H9 (cell line): ENCODE measurements at regions not wholly inside any gene's neighbourhood (a gene's known extent, or its start where the extent isn't known, plus 50 kb on each side); places are given as distances from the start of the nearest gene placed in this dataset.

Experiments
- DNase-seq: peaks from one replicate; pipeline ENCODE4 v3.0.0-alpha.2; 2017
- H2AFZ ChIP-seq: one replicate; pipeline ENCODE4 v1.6.1; 2013; ENCODE audit warnings: mild to moderate bottlenecking, low read length, control low read depth, moderate library complexity
- H2AK5ac ChIP-seq: 2 replicates; pipeline ENCODE4 v1.6.1; 2013; ENCODE audit warnings: low read length, control low read depth, mixed read lengths; ENCODE audit not compliant: insufficient read length
- H2BK120ac ChIP-seq: one replicate; pipeline ENCODE4 v1.6.1; 2013; ENCODE audit warnings: low read depth, mild to moderate bottlenecking, low read length, control low read depth, inconsistent platforms; ENCODE audit not compliant: poor library complexity, severe bottlenecking
- H2BK12ac ChIP-seq: 2 replicates; pipeline ENCODE4 v1.6.1; 2013; ENCODE audit warnings: low read length, control low read depth, mixed read lengths, low read depth; ENCODE audit not compliant: insufficient read length
- H2BK15ac ChIP-seq: 2 replicates; pipeline ENCODE4 v1.6.1; 2013; ENCODE audit warnings: low read depth, low read length, control low read depth
- H2BK20ac ChIP-seq: one replicate; pipeline ENCODE4 v1.6.1; 2013; ENCODE audit warnings: low read depth, mild to moderate bottlenecking, low read length, control low read depth, inconsistent platforms; ENCODE audit not compliant: poor library complexity, severe bottlenecking
- H2BK5ac ChIP-seq: 2 replicates; pipeline ENCODE4 v1.6.1; 2013; ENCODE audit warnings: low read length, control low read depth, mixed read lengths; ENCODE audit not compliant: insufficient read length
- H3K14ac ChIP-seq: 2 replicates; pipeline ENCODE4 v1.6.1; 2013; ENCODE audit warnings: low read length, control low read depth; ENCODE audit not compliant: insufficient read depth
- H3K18ac ChIP-seq: 2 replicates; pipeline ENCODE4 v1.6.1; 2013; ENCODE audit warnings: low read depth, mild to moderate bottlenecking, mixed read lengths, low read length, control low read depth; ENCODE audit not compliant: insufficient read length
- H3K23ac ChIP-seq: 2 replicates; pipeline ENCODE4 v1.6.1; 2013; ENCODE audit warnings: low read length, control low read depth, mixed read lengths, low read depth; ENCODE audit not compliant: insufficient read length
- H3K23me2 ChIP-seq: 2 replicates; pipeline ENCODE4 v1.6.1; 2013; ENCODE audit warnings: low read depth, mild to moderate bottlenecking, mixed read lengths, low read length, control low read depth; ENCODE audit not compliant: insufficient read length, poor library complexity, severe bottlenecking
- H3K27ac ChIP-seq: 2 replicates; pipeline ENCODE4 v1.5.1; 2013; ENCODE audit warnings: low read length, control low read depth, mixed read lengths, low read depth; ENCODE audit not compliant: insufficient read length
- H3K27me3 ChIP-seq: 2 replicates; pipeline ENCODE4 v1.6.1; 2013; ENCODE audit warnings: low read length, control low read depth, inconsistent platforms; ENCODE audit not compliant: insufficient read depth
- H3K4ac ChIP-seq: 2 replicates; pipeline ENCODE4 v1.6.1; 2013; ENCODE audit warnings: low read depth, mild to moderate bottlenecking, control low read depth, inconsistent platforms, low read length, moderate library complexity
- H3K4me1 ChIP-seq: 2 replicates; pipeline ENCODE4 v1.6.1; 2013; ENCODE audit warnings: low read length, control low read depth, inconsistent platforms; ENCODE audit not compliant: insufficient read depth
- H3K4me2 ChIP-seq: 2 replicates; pipeline ENCODE4 v1.6.1; 2013; ENCODE audit warnings: low read length, control low read depth, mixed read lengths; ENCODE audit not compliant: insufficient read length, insufficient read depth
- H3K56ac ChIP-seq: 2 replicates; pipeline ENCODE4 v1.6.1; 2013; ENCODE audit warnings: low read depth, mild to moderate bottlenecking, mixed read lengths, low read length, control low read depth; ENCODE audit not compliant: insufficient read length
- H3K79me1 ChIP-seq: 2 replicates; pipeline ENCODE4 v1.6.1; 2013; ENCODE audit warnings: low read depth, mild to moderate bottlenecking, moderate library complexity, low read length, control low read depth, inconsistent platforms; ENCODE audit not compliant: insufficient read depth, poor library complexity, severe bottlenecking
- H3K79me2 ChIP-seq: 2 replicates; pipeline ENCODE4 v1.6.1; 2013; ENCODE audit warnings: low read length, control low read depth, inconsistent platforms; ENCODE audit not compliant: insufficient read depth
- H3K9ac ChIP-seq: 2 replicates; pipeline ENCODE4 v1.6.1; 2013; ENCODE audit warnings: low read length, control low read depth, mixed read lengths; ENCODE audit not compliant: insufficient read length; ENCODE audit errors: extremely low read depth
- H3K9me3 ChIP-seq: one replicate; pipeline ENCODE4 v1.6.1; 2013; ENCODE audit warnings: low read depth, low read length, inconsistent platforms; ENCODE audit not compliant: control insufficient read depth
- H3T11ph ChIP-seq: one replicate; pipeline ENCODE4 v1.6.1; 2013; ENCODE audit warnings: mild to moderate bottlenecking, low read length, control low read depth, inconsistent platforms
- H4K20me1 ChIP-seq: one replicate; pipeline ENCODE4 v1.6.1; 2013; ENCODE audit not compliant: control insufficient read depth, insufficient read length, insufficient read depth
- H4K5ac ChIP-seq: 2 replicates; pipeline ENCODE4 v1.6.1; 2013; ENCODE audit warnings: low read depth, mild to moderate bottlenecking, mixed read lengths, low read length, control low read depth; ENCODE audit not compliant: insufficient read length
- H4K8ac ChIP-seq: replicated peaks from 2 replicates; pipeline ENCODE4 v1.6.1; 2013; ENCODE audit warnings: low read length, control low read depth, mixed read lengths, low read depth; ENCODE audit not compliant: insufficient read length
- H4K91ac ChIP-seq: 2 replicates; pipeline ENCODE4 v1.6.1; 2013; ENCODE audit warnings: low read depth, mild to moderate bottlenecking, moderate library complexity, mixed read lengths, low read length, control low read depth; ENCODE audit not compliant: insufficient read length
- H3K27ac Mint-ChIP-seq, 3 experiments: 2 replicates in 2 of 3; 3 replicates in 1 of 3; pipeline ENCODE4 v1.8.0; 2020 to 2021; ENCODE audit warnings: mixed read lengths in 3 of 3, mild to moderate bottlenecking in 1 of 3, moderate library complexity in 1 of 3
- H3K27me3 Mint-ChIP-seq: 2 replicates; pipeline ENCODE4 v1.8.0; 2021; ENCODE audit warnings: low read depth, mild to moderate bottlenecking, moderate library complexity, mixed read lengths
- H3K36me3 Mint-ChIP-seq, 3 experiments: 2 replicates in 2 of 3; 3 replicates in 1 of 3; pipeline ENCODE4 v1.8.0; 2020 to 2021; ENCODE audit warnings: low read depth in 3 of 3, mixed read lengths in 3 of 3; ENCODE audit not compliant: insufficient read depth in 1 of 3
- H3K4me1 Mint-ChIP-seq, 2 experiments: 2 replicates each; pipeline ENCODE4 v1.8.0; 2020; ENCODE audit warnings: mixed read lengths in 2 of 2
- H3K4me3 Mint-ChIP-seq, 2 experiments: 2 replicates in 1 of 2; 3 replicates in 1 of 2; pipeline ENCODE4 v1.8.0; 2020 to 2021; ENCODE audit warnings: mild to moderate bottlenecking in 2 of 2, mixed read lengths in 2 of 2, moderate library complexity in 1 of 2
- H3K9me3 Mint-ChIP-seq, 2 experiments: 2 replicates in 1 of 2; 3 replicates in 1 of 2; pipeline ENCODE4 v1.8.0; 2020; ENCODE audit warnings: mild to moderate bottlenecking in 2 of 2, mixed read lengths in 2 of 2, moderate library complexity in 1 of 2
- CTCF ChIP-seq: fragments of 200-600 bp; sonication (generic); conservative IDR thresholded peaks from 3 replicates; pipeline ENCODE4 v1.8.0; 2021; ENCODE audit warnings: antibody characterized with exemption, mild to moderate bottlenecking
- WGBS: extraction: QIAGEN DNeasy Blood & Tissue Kit; methylation state at CpG from one replicate; pipeline ENCODE4 v1.1.7; 2013; ENCODE audit warnings: missing lambda C conversion rate, low lambda C conversion rate, mixed read lengths; ENCODE audit not compliant: insufficient read length; ENCODE audit errors: extremely low coverage; 5-methylcytosine and 5-hydroxymethylcytosine counted together

GRCh38 chr18:75524841-75525240 lies 97.3 kb upstream of the SMIM21 start:
- no peak for TF ChIP-seq CTCF
- no peak overlapping the region for H3K14ac ChIP-seq
- H2BK12ac ChIP-seq = no peak overlapping the region
- H3K56ac ChIP-seq = no peak overlapping the region
- no peak overlapping the region for H3K23ac ChIP-seq
- no peak overlapping the region for H3T11ph ChIP-seq
- H4K91ac ChIP-seq = no peak overlapping the region
- no peak overlapping the region for H4K5ac ChIP-seq
- Mint-ChIP-seq H3K4me3 (no peak overlapping the region), H3K27me3 (peaks cover 5% of the 10 kb centered on the region; the same call in 1 of the 2 replicates), H3K9me3 (no peaks in the 10 kb centered on the region), H3K27ac (0 out of 7 replicates have a peak overlapping the region, but pooled peaks of 1 of the 3 experiments have one; percentile 27), H3K4me1 (peaks cover 2 to 3% of the 10 kb centered on the region in 2 experiments; a peak in 1 of 4 replicates), H3K36me3 (no peaks in the 10 kb centered on the region; a peak in 1 of 7 replicates)
- no peaks in the 10 kb centered on the region for H3K79me2 ChIP-seq
- H3K27ac ChIP-seq = no peak overlapping the region
- H3K27me3 ChIP-seq = no peaks in the 10 kb centered on the region
- no peak overlapping the region for H2BK120ac ChIP-seq
- H3K9me3 ChIP-seq = no peaks in the 10 kb centered on the region
- DNase-seq = no peak
- no peak overlapping the region for H3K4me2 ChIP-seq
- H2BK15ac ChIP-seq = no peak overlapping the region
- no peak overlapping the region for H2AK5ac ChIP-seq
- H4K8ac ChIP-seq = no peak overlapping the region
- no peak overlapping the region for H3K4ac ChIP-seq
- no peak overlapping the region for H2BK20ac ChIP-seq
- no peak overlapping the region for H2AFZ ChIP-seq
- no peaks in the 10 kb centered on the region for H4K20me1 ChIP-seq
- H3K18ac ChIP-seq = no peak overlapping the region
- H3K79me1 ChIP-seq = no peaks in the 10 kb centered on the region
- WGBS = no CpG with 5 or more reads among the region's 7 CpGs
- no peaks in the 10 kb centered on the region for H3K4me1 ChIP-seq
- H3K23me2 ChIP-seq = no peaks in the 10 kb centered on the region
- H3K9ac ChIP-seq = no peak overlapping the region
- no peak overlapping the region for H2BK5ac ChIP-seq
